Endothelial cell (in vitro differentiated cells): ENCODE measurements at regions not wholly inside any gene's neighbourhood (a gene's known extent, or its start where the extent isn't known, plus 50 kb on each side); places are given as distances from the start of the nearest gene placed in this dataset.

Source experiments
- DNase-seq: peaks from one replicate; pipeline ENCODE4 v3.0.0; 2021; ENCODE audit warnings: low spot score
- H3K27ac Mint-ChIP-seq: one replicate; pipeline ENCODE4 v1.8.0; 2021; ENCODE audit warnings: mixed read lengths, inconsistent platforms; ENCODE audit not compliant: unreplicated experiment
- H3K27me3 Mint-ChIP-seq: one replicate; pipeline ENCODE4 v1.8.0; 2021; ENCODE audit warnings: mild to moderate bottlenecking, moderate library complexity, mixed read lengths, inconsistent platforms; ENCODE audit not compliant: unreplicated experiment
- H3K36me3 Mint-ChIP-seq: one replicate; pipeline ENCODE4 v1.8.0; 2021; ENCODE audit warnings: mild to moderate bottlenecking, low read depth, mixed read lengths, inconsistent platforms; ENCODE audit not compliant: unreplicated experiment
- H3K4me1 Mint-ChIP-seq: one replicate; pipeline ENCODE4 v1.8.0; 2021; ENCODE audit warnings: mild to moderate bottlenecking, mixed read lengths, inconsistent platforms; ENCODE audit not compliant: unreplicated experiment
- H3K4me3 Mint-ChIP-seq: one replicate; pipeline ENCODE4 v1.8.0; 2021; ENCODE audit warnings: mild to moderate bottlenecking, mixed read lengths, inconsistent platforms; ENCODE audit not compliant: unreplicated experiment
- H3K9me3 Mint-ChIP-seq: one replicate; pipeline ENCODE4 v1.8.0; 2021; ENCODE audit warnings: mixed read lengths, inconsistent platforms; ENCODE audit not compliant: unreplicated experiment
- TF ChIP-seq, protein P1 (sequence below): fragments of 200-600 bp; sonication (generic); IDR thresholded peaks from one replicate; pipeline ENCODE4 v1.5.0; 2021; ENCODE audit warnings: antibody characterized with exemption; ENCODE audit not compliant: unreplicated experiment

DNA sequence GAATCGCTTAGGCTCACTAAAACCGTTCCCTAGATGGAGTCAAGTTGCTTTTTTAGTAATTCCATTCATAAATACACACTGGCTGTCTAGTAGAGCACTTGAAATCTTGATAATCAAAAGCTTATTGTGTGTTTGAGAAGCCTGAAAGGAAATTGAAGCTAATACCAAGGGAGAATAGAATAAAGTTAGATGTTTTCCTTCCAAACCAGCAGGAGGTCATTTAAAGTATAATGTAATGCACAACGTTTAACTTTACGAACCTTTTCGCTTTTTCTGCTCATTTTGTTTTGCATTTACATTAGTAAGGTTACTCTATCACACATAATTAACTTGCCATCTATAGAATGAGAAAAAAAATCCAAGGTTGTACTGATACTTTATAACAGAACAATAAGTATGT, 440.9 kb downstream of the NKX6-1 start:
- H3K27me3 Mint-ChIP-seq, result no peaks in the 10 kb centered on the region
- H3K9me3 Mint-ChIP-seq, result no peaks in the 10 kb centered on the region
- peaks cover 52% of the 10 kb centered on the region for H3K4me1 Mint-ChIP-seq
- no peaks in the 10 kb centered on the region for H3K36me3 Mint-ChIP-seq
- TF ChIP-seq, protein P1, sequence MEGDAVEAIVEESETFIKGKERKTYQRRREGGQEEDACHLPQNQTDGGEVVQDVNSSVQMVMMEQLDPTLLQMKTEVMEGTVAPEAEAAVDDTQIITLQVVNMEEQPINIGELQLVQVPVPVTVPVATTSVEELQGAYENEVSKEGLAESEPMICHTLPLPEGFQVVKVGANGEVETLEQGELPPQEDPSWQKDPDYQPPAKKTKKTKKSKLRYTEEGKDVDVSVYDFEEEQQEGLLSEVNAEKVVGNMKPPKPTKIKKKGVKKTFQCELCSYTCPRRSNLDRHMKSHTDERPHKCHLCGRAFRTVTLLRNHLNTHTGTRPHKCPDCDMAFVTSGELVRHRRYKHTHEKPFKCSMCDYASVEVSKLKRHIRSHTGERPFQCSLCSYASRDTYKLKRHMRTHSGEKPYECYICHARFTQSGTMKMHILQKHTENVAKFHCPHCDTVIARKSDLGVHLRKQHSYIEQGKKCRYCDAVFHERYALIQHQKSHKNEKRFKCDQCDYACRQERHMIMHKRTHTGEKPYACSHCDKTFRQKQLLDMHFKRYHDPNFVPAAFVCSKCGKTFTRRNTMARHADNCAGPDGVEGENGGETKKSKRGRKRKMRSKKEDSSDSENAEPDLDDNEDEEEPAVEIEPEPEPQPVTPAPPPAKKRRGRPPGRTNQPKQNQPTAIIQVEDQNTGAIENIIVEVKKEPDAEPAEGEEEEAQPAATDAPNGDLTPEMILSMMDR, result no peak
- no peak for DNase-seq
- H3K27ac Mint-ChIP-seq, result no peak overlapping the region
- H3K4me3 Mint-ChIP-seq, result no peak overlapping the region

DNA sequence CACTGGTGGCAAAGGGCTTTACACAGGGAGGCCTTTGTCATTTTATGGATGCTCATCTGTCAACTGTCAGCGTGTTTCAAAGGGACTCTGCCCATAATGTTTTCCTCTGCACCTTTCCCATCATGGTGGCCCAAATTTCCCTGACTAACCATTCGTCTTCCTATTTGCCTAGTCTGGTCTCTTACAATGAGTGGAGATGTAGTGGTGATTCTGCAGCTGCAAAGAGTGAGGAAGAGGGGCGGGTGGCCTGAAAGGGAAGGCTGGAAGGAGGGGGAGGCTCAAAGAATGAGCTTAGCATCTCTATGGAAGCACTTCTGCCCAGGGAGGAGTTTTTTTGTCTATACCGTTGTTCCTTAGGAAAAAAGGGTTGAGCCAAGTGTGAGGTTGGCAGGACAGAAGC, 447.5 kb downstream of the NKX6-1 start:
- no peak overlapping the region for H3K27ac Mint-ChIP-seq
- H3K4me3 Mint-ChIP-seq, result no peak overlapping the region
- no peaks in the 10 kb centered on the region for H3K9me3 Mint-ChIP-seq
- peaks cover 37% of the 10 kb centered on the region for H3K4me1 Mint-ChIP-seq
- H3K27me3 Mint-ChIP-seq, result no peaks in the 10 kb centered on the region
- no peaks in the 10 kb centered on the region for H3K36me3 Mint-ChIP-seq
- TF ChIP-seq, protein P1, result no peak
- DNase-seq, result no peak

DNA sequence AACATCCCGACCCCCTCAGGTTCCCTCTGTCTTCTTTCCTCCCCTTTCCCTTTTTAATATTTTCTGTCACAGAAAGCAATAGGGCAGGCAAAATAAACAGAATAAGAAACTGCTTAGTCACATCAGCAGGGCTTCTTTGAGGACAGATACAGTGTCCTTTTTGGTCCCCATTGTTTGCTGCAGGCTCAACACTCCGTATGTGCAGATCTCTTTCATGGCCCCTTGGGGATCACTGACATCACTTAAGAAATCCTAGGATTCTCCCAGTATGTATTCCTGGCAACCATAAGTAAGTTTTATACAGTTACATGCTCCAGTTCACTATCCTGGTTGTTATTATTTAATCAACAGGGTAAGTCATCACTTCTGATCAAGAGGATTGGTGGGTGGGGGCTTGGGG, 448.0 kb downstream of the NKX6-1 start:
- H3K27me3 Mint-ChIP-seq, result no peaks in the 10 kb centered on the region
- no peaks in the 10 kb centered on the region for H3K36me3 Mint-ChIP-seq
- TF ChIP-seq, protein P1, result no peak
- H3K9me3 Mint-ChIP-seq, result no peaks in the 10 kb centered on the region
- peaks cover 37% of the 10 kb centered on the region for H3K4me1 Mint-ChIP-seq
- no peak overlapping the region for H3K27ac Mint-ChIP-seq
- no peak overlapping the region for H3K4me3 Mint-ChIP-seq
- no peak for DNase-seq

DNA sequence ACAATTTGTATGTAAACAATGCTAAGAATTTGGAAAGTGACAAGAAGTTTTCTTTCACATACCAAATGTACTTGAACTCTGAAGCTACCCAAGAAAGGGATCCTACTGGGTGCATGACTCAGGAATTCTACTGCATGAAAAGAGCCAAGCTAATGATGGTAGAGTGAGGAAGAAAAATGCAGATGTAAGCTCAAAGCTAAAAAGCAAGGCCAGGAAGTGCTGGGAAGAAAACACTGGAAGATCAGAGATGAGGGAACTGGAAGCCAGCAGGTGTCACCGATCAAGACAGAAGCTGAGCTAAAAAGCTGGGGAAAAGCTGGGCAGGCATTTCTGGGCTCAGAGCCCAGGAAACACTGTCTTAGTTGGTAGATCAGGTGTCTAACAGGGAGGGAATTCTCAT, 449.1 kb downstream of the NKX6-1 start:
- Mint-ChIP-seq H3K4me3 (no peak overlapping the region), H3K27ac (peak overlapping the region; percentile 33), H3K4me1 (peaks cover 28% of the 10 kb centered on the region), H3K27me3 (no peaks in the 10 kb centered on the region), H3K36me3 (no peaks in the 10 kb centered on the region), H3K9me3 (no peaks in the 10 kb centered on the region)
- no peak for DNase-seq
- TF ChIP-seq, protein P1, result no peak

DNA sequence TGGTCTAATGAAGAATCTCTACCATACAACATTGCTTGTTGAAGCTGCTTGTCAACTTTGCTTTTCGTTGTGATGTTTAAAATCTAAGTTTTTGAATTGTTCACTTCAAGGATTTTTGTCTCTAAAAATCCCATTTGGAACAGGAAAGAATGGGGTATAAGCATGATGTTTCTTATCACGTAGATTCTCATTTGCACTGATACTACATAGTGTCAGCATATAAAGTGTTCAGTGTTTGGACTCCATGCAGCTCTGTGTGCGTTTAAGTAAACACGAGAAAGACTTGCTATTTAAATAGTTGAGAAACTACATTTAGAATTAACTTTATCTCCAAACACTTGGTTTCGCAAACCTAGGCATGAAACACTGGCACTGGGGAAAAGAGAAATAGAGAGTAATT, 452.5 kb downstream of the NKX6-1 start:
- no peak for DNase-seq
- Mint-ChIP-seq H3K9me3 (no peaks in the 10 kb centered on the region), H3K36me3 (no peaks in the 10 kb centered on the region), H3K4me3 (no peak overlapping the region), H3K4me1 (peaks cover 16% of the 10 kb centered on the region), H3K27ac (no peak overlapping the region), H3K27me3 (no peaks in the 10 kb centered on the region)
- TF ChIP-seq, protein P1, result no peak
